ENCODE measurements at regions not wholly inside any gene's neighbourhood (a gene's known extent, or its start where the extent isn't known, plus 50 kb on each side); places are given as distances from the start of the nearest gene placed in this dataset.

DNA sequence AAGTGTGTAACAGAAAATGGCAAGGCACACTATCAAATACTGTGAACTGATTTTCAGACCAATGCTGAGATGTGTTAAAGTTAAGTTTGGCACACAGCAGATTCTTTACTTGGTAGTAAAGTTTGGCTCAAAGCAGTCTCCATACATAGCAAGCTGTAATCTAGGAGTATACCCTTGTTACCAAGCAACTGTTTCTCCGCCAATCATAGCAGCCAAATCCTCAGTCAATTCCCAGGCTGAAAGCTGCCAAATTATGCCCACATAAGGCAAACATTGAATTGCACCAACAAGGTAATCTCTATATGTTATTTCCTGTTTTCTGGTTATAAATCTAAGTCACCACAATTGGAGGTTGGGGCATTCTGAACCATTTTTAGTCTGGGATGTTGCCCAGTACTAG lies 345.7 kb downstream of the DEPDC1B start:
- DNase-seq = no peak
- H3K9me3 Mint-ChIP-seq = peaks cover 0 to 3% (median 0%) of the 10 kb centered on the region in 5 donors
- no peak overlapping the region for H3K27ac Mint-ChIP-seq
- Histone ChIP-seq H3K36me3 (ENCODE audit: insufficient read depth, low read length) (no peaks in the 10 kb centered on the region), H3K27ac (ENCODE audit: low read depth, low read length) (no peak overlapping the region), H3K4me3 (ENCODE audit: low read length) (no peak overlapping the region), H3K9me3 (ENCODE audit: low read length) (no peaks in the 10 kb centered on the region), H3K4me1 (ENCODE audit: insufficient read depth, low read length) (no peaks in the 10 kb centered on the region), H3K27me3 (ENCODE audit: insufficient read depth, low read length, poor library complexity, severe bottlenecking) (no peaks in the 10 kb centered on the region)
- POLR2A ChIA-PET = no interaction called here
- no peaks in the 10 kb centered on the region for H3K27me3 Mint-ChIP-seq
- CTCF ChIA-PET = no interaction called here
- H3K4me1 Mint-ChIP-seq = no peaks in the 10 kb centered on the region
- no peak overlapping the region for H3K4me3 Mint-ChIP-seq
- no peaks in the 10 kb centered on the region for H3K36me3 Mint-ChIP-seq

DNA sequence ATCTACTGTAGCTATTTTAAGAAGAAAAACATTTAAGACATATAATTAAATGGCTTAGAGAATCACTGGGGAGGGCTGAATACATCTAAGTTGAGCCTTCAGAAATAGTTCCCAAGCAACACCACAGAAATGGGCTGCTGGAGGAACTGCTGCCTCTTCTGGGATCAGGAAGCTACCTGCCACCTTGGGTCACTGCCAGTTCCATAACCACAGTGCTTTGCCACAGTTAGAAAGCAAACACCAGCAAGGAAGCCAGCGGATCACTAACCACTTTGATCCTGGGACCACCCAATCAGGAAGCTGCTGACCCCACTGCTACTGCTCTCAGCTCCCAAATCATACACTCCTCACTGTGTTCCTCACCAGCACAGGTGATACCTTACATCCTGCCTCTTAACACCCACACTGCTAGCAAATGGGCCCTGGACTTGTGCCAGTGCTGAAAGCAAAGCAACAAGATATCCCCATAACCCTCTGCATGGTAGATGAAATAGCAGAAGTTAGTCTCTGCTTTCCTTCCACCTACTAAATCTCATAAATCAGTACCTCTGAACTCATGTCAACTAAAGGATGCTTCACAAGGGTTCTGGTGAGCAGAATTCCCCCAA lies 346.9 kb downstream of the DEPDC1B start:
- no peak overlapping the region for H3K27ac Mint-ChIP-seq
- ChIA-PET POLR2A (no interaction called here), CTCF (no interaction called here)
- H3K9me3 Mint-ChIP-seq = peaks cover 0 to 3% (median 0%) of the 10 kb centered on the region in 5 donors
- Histone ChIP-seq H3K27ac (ENCODE audit: low read depth, low read length) (no peak overlapping the region), H3K4me3 (ENCODE audit: low read length) (no peak overlapping the region), H3K36me3 (ENCODE audit: insufficient read depth, low read length) (no peaks in the 10 kb centered on the region), H3K27me3 (ENCODE audit: insufficient read depth, low read length, poor library complexity, severe bottlenecking) (no peaks in the 10 kb centered on the region), H3K4me1 (ENCODE audit: insufficient read depth, low read length) (no peaks in the 10 kb centered on the region), H3K9me3 (ENCODE audit: low read length) (no peaks in the 10 kb centered on the region)
- DNase-seq = no peak
- H3K4me1 Mint-ChIP-seq = no peaks in the 10 kb centered on the region
- no peaks in the 10 kb centered on the region for H3K27me3 Mint-ChIP-seq
- no peaks in the 10 kb centered on the region for H3K36me3 Mint-ChIP-seq
- H3K4me3 Mint-ChIP-seq = no peak overlapping the region

DNA sequence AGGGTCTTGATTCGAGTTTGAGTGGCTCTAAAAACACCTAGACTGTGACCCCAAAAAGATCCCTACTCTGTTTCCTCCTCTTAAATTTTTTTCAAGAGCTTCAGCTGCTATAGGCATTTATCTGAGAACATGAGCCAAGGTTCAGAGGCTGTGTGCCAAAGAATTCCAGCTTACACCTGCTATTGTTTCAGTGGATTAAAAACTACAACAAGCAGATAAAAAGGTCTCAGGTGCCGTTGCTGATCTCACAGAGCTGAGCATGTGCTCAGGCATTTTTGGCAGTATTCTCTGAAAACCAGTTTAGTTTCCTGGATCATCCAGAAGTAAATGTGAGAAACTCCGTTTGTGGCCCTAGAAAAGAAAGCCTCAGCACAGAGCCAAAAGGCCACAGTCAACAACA lies 349.2 kb downstream of the DEPDC1B start:
- ChIA-PET POLR2A (no interaction called here), CTCF (no interaction called here)
- Mint-ChIP-seq H3K36me3 (no peaks in the 10 kb centered on the region), H3K9me3 (peaks cover 0 to 3% (median 0%) of the 10 kb centered on the region in 5 donors), H3K27me3 (no peaks in the 10 kb centered on the region), H3K4me1 (no peaks in the 10 kb centered on the region), H3K4me3 (no peak overlapping the region), H3K27ac (no peak overlapping the region)
- Histone ChIP-seq H3K27me3 (ENCODE audit: insufficient read depth, low read length, poor library complexity, severe bottlenecking) (no peaks in the 10 kb centered on the region), H3K9me3 (ENCODE audit: low read length) (no peaks in the 10 kb centered on the region), H3K4me1 (ENCODE audit: insufficient read depth, low read length) (no peaks in the 10 kb centered on the region), H3K27ac (ENCODE audit: low read depth, low read length) (no peak overlapping the region), H3K36me3 (ENCODE audit: insufficient read depth, low read length) (no peaks in the 10 kb centered on the region), H3K4me3 (ENCODE audit: low read length) (no peak overlapping the region)
- DNase-seq = no peak

DNA sequence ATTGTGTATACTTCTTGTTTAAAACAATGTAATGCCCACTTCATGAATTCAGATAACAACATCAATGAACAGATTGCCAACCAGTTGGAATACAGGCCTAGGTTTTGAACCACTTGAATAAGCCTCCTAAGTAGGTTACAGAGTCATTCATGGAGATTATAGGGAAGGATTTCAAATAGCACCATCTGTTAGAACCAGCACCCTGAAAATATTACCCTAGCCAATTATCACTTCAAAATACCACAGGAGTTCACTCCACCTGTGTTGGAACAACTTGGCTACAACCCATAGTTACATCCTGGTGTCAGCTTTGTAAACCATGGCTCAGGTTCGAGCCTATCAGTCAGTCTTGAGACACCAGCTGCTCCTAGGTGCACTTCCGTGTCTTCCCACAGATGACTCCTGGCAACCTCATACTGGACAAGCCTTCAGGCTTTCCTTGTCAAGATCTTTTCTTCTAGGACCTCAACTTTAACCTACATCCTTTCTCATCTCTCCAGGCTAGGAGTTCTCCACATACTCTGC lies 350.0 kb downstream of the DEPDC1B start:
- no peaks in the 10 kb centered on the region for H3K27me3 ChIP-seq (ENCODE audit: insufficient read depth, low read length, poor library complexity, severe bottlenecking)
- ChIA-PET CTCF (no interaction called here), POLR2A (no interaction called here)
- Mint-ChIP-seq H3K27ac (no peak overlapping the region), H3K27me3 (no peaks in the 10 kb centered on the region), H3K4me3 (no peak overlapping the region), H3K36me3 (no peaks in the 10 kb centered on the region), H3K4me1 (no peaks in the 10 kb centered on the region), H3K9me3 (peaks cover 0 to 3% (median 0%) of the 10 kb centered on the region in 5 donors)
- no peak for DNase-seq
- H3K4me3 ChIP-seq (ENCODE audit: low read length) = no peak overlapping the region
- H3K4me1 ChIP-seq (ENCODE audit: insufficient read depth, low read length) = no peaks in the 10 kb centered on the region
- no peaks in the 10 kb centered on the region for H3K36me3 ChIP-seq (ENCODE audit: insufficient read depth, low read length)
- H3K27ac ChIP-seq (ENCODE audit: low read depth, low read length) = no peak overlapping the region
- no peaks in the 10 kb centered on the region for H3K9me3 ChIP-seq (ENCODE audit: low read length)

DNA sequence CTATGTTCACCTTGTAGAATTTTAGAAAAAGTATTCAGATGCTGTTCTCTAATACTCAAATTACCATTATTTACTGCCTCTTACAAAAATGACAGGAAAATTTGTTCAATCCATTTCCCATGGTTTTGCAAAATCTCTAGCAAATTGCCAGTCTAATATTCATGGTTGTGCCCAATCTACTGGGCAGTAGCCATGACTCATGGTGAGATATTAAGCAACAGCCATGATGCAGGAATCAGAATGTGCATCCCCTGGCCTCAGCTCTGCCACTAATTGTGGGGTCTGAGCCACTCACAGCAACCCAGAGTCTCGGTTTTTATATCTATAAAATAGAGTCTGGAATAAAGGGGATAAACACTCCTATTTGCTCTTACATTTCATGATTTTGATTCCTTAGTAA lies 353.6 kb downstream of the DEPDC1B start:
- no peaks in the 10 kb centered on the region for H3K4me1 Mint-ChIP-seq
- no peak for DNase-seq
- H3K36me3 ChIP-seq (ENCODE audit: insufficient read depth, low read length) = no peaks in the 10 kb centered on the region
- H3K27ac ChIP-seq (ENCODE audit: low read depth, low read length) = no peak overlapping the region
- no peaks in the 10 kb centered on the region for H3K27me3 ChIP-seq (ENCODE audit: insufficient read depth, low read length, poor library complexity, severe bottlenecking)
- H3K9me3 Mint-ChIP-seq = peaks cover 0 to 4% (median 2%) of the 10 kb centered on the region in 5 donors
- H3K27me3 Mint-ChIP-seq = no peaks in the 10 kb centered on the region
- POLR2A ChIA-PET = no interaction called here
- no peak overlapping the region for H3K4me3 Mint-ChIP-seq
- CTCF ChIA-PET = no interaction called here
- no peaks in the 10 kb centered on the region for H3K36me3 Mint-ChIP-seq
- H3K9me3 ChIP-seq (ENCODE audit: low read length) = no peaks in the 10 kb centered on the region
- no peaks in the 10 kb centered on the region for H3K4me1 ChIP-seq (ENCODE audit: insufficient read depth, low read length)
- H3K27ac Mint-ChIP-seq = no peak overlapping the region
- no peak overlapping the region for H3K4me3 ChIP-seq (ENCODE audit: low read length)

DNA sequence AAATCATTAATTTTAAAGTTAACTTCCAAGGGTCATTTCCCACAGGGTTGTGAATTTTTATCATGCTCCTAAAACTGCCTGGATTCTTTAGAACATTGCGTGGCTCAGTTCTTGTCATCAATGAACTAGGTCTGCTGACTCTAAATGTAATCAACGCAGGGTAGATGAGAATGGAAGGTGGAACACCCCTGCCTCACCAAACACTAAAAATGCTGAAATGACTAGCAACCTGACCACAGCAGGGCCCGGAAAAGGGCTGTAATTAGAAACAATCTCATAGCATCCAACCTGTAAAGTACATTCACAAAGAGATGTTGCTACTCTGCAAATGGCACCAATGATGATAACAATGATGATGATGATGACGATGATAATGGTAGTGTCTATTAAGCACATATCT lies 356.9 kb downstream of the DEPDC1B start:
- DNase-seq = no peak
- CTCF ChIA-PET = no interaction called here
- Histone ChIP-seq H3K36me3 (ENCODE audit: insufficient read depth, low read length) (no peaks in the 10 kb centered on the region), H3K4me1 (ENCODE audit: insufficient read depth, low read length) (no peaks in the 10 kb centered on the region), H3K27me3 (ENCODE audit: insufficient read depth, low read length, poor library complexity, severe bottlenecking) (no peaks in the 10 kb centered on the region), H3K27ac (ENCODE audit: low read depth, low read length) (no peak overlapping the region), H3K9me3 (ENCODE audit: low read length) (no peaks in the 10 kb centered on the region), H3K4me3 (ENCODE audit: low read length) (no peak overlapping the region)
- POLR2A ChIA-PET = no interaction called here
- no peaks in the 10 kb centered on the region for H3K36me3 Mint-ChIP-seq
- no peaks in the 10 kb centered on the region for H3K27me3 Mint-ChIP-seq
- peaks cover 0 to 6% (median 2%) of the 10 kb centered on the region in 5 donors for H3K9me3 Mint-ChIP-seq
- no peak overlapping the region for H3K27ac Mint-ChIP-seq
- H3K4me3 Mint-ChIP-seq = no peak overlapping the region
- H3K4me1 Mint-ChIP-seq = no peaks in the 10 kb centered on the region

DNA sequence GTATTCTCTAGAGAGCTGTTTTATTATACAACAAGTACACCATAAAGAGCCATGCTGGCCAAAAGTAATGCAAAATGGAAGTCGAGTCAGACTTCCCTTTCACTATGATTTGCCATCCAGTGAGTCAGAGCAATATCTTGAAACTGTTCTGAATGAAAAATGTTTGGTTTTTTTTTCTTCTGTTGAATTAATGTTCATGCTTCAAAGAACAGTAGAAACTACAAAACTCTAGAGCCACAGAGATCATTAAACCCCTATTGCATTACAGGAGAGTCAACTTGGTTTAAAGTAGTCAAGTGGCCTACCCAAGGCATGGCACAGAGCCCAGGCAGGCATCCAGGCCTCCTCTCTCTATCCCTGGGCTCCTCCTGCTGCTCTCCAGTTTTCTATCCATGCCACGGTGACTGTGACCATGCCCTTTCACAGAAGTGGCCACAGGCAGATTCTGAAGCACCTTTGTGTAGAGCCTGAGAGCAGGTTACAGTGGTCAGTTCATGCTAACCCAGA lies 358.9 kb downstream of the DEPDC1B start:
- H3K36me3 ChIP-seq (ENCODE audit: insufficient read depth, low read length) = no peaks in the 10 kb centered on the region
- Mint-ChIP-seq H3K4me3 (no peak overlapping the region), H3K36me3 (no peaks in the 10 kb centered on the region), H3K27me3 (no peaks in the 10 kb centered on the region), H3K9me3 (peaks cover 0 to 11% (median 0%) of the 10 kb centered on the region in 5 donors), H3K4me1 (no peaks in the 10 kb centered on the region), H3K27ac (no peak overlapping the region)
- DNase-seq = no peak
- no peak overlapping the region for H3K4me3 ChIP-seq (ENCODE audit: low read length)
- ChIA-PET CTCF (no interaction called here), POLR2A (no interaction called here)
- no peak overlapping the region for H3K27ac ChIP-seq (ENCODE audit: low read depth, low read length)
- no peaks in the 10 kb centered on the region for H3K4me1 ChIP-seq (ENCODE audit: insufficient read depth, low read length)
- H3K9me3 ChIP-seq (ENCODE audit: low read length) = no peaks in the 10 kb centered on the region
- H3K27me3 ChIP-seq (ENCODE audit: insufficient read depth, low read length, poor library complexity, severe bottlenecking) = no peaks in the 10 kb centered on the region

DNA sequence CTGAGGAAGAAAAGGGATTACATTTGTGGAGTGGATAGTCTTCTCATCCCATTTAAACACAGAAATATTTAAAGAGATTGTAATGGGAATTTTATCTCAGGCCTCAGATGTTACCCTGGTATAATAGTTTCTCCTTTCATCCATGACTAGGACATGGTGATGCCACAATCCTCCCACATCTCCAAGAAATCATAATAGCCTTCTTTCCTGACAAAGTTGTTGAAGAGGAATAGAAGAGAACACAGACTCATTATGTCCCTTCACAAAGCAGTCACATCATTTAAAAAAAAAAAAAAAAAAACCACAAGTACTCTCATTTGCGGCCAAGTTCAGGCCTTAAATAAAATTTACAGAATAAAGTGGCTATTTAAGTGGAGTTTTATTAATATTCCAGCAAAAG lies 359.6 kb downstream of the DEPDC1B start:
- H3K4me3 Mint-ChIP-seq = no peak overlapping the region
- Histone ChIP-seq H3K27ac (ENCODE audit: low read depth, low read length) (no peak overlapping the region), H3K27me3 (ENCODE audit: insufficient read depth, low read length, poor library complexity, severe bottlenecking) (no peaks in the 10 kb centered on the region), H3K36me3 (ENCODE audit: insufficient read depth, low read length) (no peaks in the 10 kb centered on the region), H3K9me3 (ENCODE audit: low read length) (no peaks in the 10 kb centered on the region), H3K4me1 (ENCODE audit: insufficient read depth, low read length) (no peaks in the 10 kb centered on the region), H3K4me3 (ENCODE audit: low read length) (no peak overlapping the region)
- H3K27me3 Mint-ChIP-seq = no peaks in the 10 kb centered on the region
- POLR2A ChIA-PET = no interaction called here
- H3K4me1 Mint-ChIP-seq = no peaks in the 10 kb centered on the region
- H3K36me3 Mint-ChIP-seq = no peaks in the 10 kb centered on the region
- DNase-seq = no peak
- CTCF ChIA-PET = no interaction called here
- H3K27ac Mint-ChIP-seq = no peak overlapping the region
- peaks cover 0 to 11% (median 0%) of the 10 kb centered on the region in 5 donors for H3K9me3 Mint-ChIP-seq
